ENCODE measurements at regions not wholly inside any gene's neighbourhood (a gene's known extent, or its start where the extent isn't known, plus 50 kb on each side); places are given as distances from the start of the nearest gene placed in this dataset.
"Not testable (repeated sequence)": the region's sequence is repeated elsewhere in the genome, so short reads cannot be mapped to it uniquely, and the experiment has no call there.

DNA sequence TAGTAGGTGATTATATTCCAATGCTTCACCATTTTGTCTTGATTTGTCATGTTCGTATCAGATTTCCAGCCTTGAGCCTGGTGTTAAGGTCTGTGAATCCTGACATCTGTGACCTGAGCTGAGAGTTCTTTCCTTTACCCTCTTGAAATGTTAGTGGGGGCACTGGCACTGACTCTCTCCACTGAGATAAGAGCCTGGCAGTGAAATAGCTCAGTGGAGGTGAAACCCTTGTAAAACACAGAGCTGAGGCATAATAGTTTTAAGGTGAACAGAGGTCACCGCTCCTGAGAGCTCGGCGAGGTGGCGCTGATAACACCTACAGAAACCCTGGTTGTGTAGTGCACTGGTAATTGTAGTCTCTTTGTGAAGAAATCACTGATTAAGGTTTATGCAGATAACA lies 748.2 kb downstream of the DIAPH3 start:
- no peaks in the 10 kb centered on the region; the same call in 1 of the 2 replicates for H3K36me3 ChIP-seq (ENCODE audit: control insufficient read depth, insufficient read depth, low read length)

DNA sequence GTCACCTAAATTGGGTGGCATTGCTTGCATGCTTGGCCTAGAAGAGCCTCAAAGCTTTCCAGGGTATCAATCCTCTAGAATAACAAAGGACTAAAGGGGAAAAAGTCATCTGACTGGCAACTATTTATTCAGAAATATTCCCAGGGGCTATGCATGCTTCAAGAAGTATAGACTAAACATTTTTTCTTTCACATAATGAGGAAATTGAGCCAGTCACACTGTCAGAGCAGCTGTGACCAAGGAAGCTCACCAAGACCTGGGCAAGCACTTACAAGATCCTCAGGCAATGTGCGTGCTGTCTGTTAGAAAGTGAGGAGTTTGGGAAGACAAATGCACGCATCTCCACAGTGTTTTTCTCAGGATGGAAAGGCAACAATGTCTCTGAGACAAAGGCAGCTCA lies 747.2 kb downstream of the DIAPH3 start:
- H3K4me1 ChIP-seq (ENCODE audit: control insufficient read depth, insufficient read depth, low read length) = peaks cover 15% of the 10 kb centered on the region
- H3K9me3 ChIP-seq (ENCODE audit: control insufficient read depth, insufficient read depth, low read depth, low read length) = peaks cover 3% of the 10 kb centered on the region; the same call in 1 of the 2 replicates
- no peak overlapping the region for H3K9ac ChIP-seq (ENCODE audit: low read length)
- no peaks in the 10 kb centered on the region for H3K27me3 ChIP-seq (ENCODE audit: control insufficient read depth, insufficient read depth, low read length)
- H3K27ac ChIP-seq (ENCODE audit: low read depth, low read length) = no peak overlapping the region
- no peaks in the 10 kb centered on the region for H3K36me3 ChIP-seq (ENCODE audit: control insufficient read depth, insufficient read depth, low read length)
- H3K4me3 ChIP-seq (ENCODE audit: low read depth, low read length) = no peak overlapping the region

More for the DNA sequence above, 748.2 kb downstream of the DIAPH3 start:
- Histone ChIP-seq H3K4me3 (ENCODE audit: low read depth, low read length) (no peak overlapping the region), H3K27ac (ENCODE audit: low read depth, low read length) (no peak overlapping the region), H3K4me1 (ENCODE audit: control insufficient read depth, insufficient read depth, low read length) (peaks cover 15% of the 10 kb centered on the region), H3K9me3 (ENCODE audit: control insufficient read depth, insufficient read depth, low read depth, low read length) (peaks cover 9% of the 10 kb centered on the region; the same call in 1 of the 2 replicates), H3K27me3 (ENCODE audit: control insufficient read depth, insufficient read depth, low read length) (no peaks in the 10 kb centered on the region), H3K9ac (ENCODE audit: low read length) (no peak overlapping the region)

DNA sequence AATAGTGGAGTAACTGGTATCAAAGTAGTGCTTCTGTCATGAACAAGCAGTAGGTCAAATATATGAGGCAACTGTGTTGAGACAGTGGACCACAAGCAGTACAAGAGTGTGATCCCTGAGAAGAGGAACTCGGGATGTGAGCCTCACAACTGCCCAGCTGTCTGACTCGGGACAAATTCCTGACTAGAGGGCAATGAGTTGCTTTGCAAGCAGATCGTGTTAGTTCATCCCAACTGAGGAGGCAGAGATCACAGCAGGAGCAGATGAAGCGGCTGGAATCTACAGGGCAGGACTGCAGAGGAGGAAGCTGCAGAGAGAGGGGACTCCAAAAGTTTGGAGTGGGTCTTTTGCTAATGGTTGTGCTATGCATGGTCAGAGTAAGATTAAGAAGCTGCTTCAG lies 741.1 kb downstream of the DIAPH3 start:
- Histone ChIP-seq H3K36me3 (ENCODE audit: control insufficient read depth, insufficient read depth, low read length) (no peaks in the 10 kb centered on the region), H3K9me3 (ENCODE audit: control insufficient read depth, insufficient read depth, low read depth, low read length) (peaks cover 3% of the 10 kb centered on the region; the same call in 1 of the 2 replicates), H3K27ac (ENCODE audit: low read depth, low read length) (no peak overlapping the region), H3K27me3 (ENCODE audit: control insufficient read depth, insufficient read depth, low read length) (no peaks in the 10 kb centered on the region), H3K4me1 (ENCODE audit: control insufficient read depth, insufficient read depth, low read length) (peaks cover 10% of the 10 kb centered on the region), H3K4me3 (ENCODE audit: low read depth, low read length) (no peak overlapping the region), H3K9ac (ENCODE audit: low read length) (no peak overlapping the region)

- Histone ChIP-seq H3K36me3 (ENCODE audit: control insufficient read depth, insufficient read depth, low read length) (no peaks in the 10 kb centered on the region), H3K27ac (ENCODE audit: low read depth, low read length) (no peak overlapping the region), H3K4me1 (ENCODE audit: control insufficient read depth, insufficient read depth, low read length) (peaks cover 10% of the 10 kb centered on the region), H3K9me3 (ENCODE audit: control insufficient read depth, insufficient read depth, low read depth, low read length) (peaks cover 3% of the 10 kb centered on the region; the same call in 1 of the 2 replicates), H3K9ac (ENCODE audit: low read length) (no peak overlapping the region), H3K27me3 (ENCODE audit: control insufficient read depth, insufficient read depth, low read length) (no peaks in the 10 kb centered on the region), H3K4me3 (ENCODE audit: low read depth, low read length) (no peak overlapping the region)
Observed at GRCh38 chr13:59423708-59424340, 739.9 kb downstream of the DIAPH3 start.

DNA sequence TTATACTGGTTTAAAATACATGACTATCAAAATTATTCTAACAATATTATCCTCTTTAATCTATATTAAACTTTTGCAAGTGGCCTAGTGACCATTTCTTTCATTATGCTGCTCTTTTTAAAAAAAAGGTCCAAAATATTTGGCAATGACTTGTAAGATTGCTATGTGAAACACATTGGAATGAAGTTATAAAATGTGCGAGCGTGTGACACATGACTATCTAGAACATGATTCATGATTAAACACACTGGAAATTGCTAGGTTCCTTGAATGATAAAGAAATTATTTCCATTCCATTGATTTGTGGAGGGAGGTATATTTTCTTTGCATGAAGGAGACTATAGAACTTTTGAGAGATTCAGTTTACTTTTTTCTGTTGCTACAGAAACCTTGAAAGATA lies 739.1 kb downstream of the DIAPH3 start:
- Histone ChIP-seq H3K9ac (ENCODE audit: low read length) (no peak overlapping the region), H3K9me3 (ENCODE audit: control insufficient read depth, insufficient read depth, low read depth, low read length) (peaks cover 3% of the 10 kb centered on the region; the same call in 1 of the 2 replicates), H3K4me1 (ENCODE audit: control insufficient read depth, insufficient read depth, low read length) (peaks cover 10% of the 10 kb centered on the region), H3K27ac (ENCODE audit: low read depth, low read length) (no peak overlapping the region), H3K27me3 (ENCODE audit: control insufficient read depth, insufficient read depth, low read length) (no peaks in the 10 kb centered on the region), H3K4me3 (ENCODE audit: low read depth, low read length) (no peak overlapping the region), H3K36me3 (ENCODE audit: control insufficient read depth, insufficient read depth, low read length) (no peaks in the 10 kb centered on the region)

DNA sequence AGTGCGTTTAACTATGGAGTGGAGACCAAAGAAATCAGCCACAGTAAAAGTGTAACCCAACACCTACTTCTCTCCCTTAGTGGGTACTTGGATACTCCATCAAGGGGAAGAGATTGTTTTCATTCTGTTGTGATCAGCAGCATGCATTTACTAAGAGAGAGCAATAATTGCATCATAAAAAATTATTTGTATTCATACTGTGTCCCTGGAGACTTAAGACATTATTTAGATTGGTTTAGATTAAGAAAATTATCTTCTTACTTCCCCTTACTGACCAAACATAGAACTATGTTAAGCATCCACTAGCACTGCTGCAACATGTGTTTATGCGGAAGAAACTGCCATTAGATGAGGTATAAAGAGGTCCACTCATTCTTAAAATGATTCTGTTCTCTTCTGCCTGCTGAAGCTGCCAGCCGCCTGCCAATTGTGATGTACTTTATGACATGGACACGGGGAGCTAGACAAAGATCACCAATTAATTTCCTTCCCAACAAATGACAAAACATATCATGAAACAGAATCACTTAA lies 738.5 kb downstream of the DIAPH3 start:
- no peak overlapping the region for H3K27ac ChIP-seq (ENCODE audit: low read depth, low read length)

GRCh38 chr13:59435024-59435423 lies 728.7 kb downstream of the DIAPH3 start:
- Histone ChIP-seq H3K4me3 (ENCODE audit: low read depth, low read length) (no peak overlapping the region), H3K36me3 (ENCODE audit: control insufficient read depth, insufficient read depth, low read length) (no peaks in the 10 kb centered on the region), H3K27ac (ENCODE audit: low read depth, low read length) (no peak overlapping the region), H3K9me3 (ENCODE audit: control insufficient read depth, insufficient read depth, low read depth, low read length) (peaks cover 26% of the 10 kb centered on the region), H3K9ac (ENCODE audit: low read length) (no peak overlapping the region), H3K27me3 (ENCODE audit: control insufficient read depth, insufficient read depth, low read length) (no peaks in the 10 kb centered on the region), H3K4me1 (ENCODE audit: control insufficient read depth, insufficient read depth, low read length) (no peaks in the 10 kb centered on the region)

More for the DNA sequence above, 738.5 kb downstream of the DIAPH3 start:
- H3K27me3 ChIP-seq (ENCODE audit: control insufficient read depth, insufficient read depth, low read length) = no peaks in the 10 kb centered on the region
- H3K4me3 ChIP-seq (ENCODE audit: low read depth, low read length) = no peak overlapping the region
- no peaks in the 10 kb centered on the region for H3K36me3 ChIP-seq (ENCODE audit: control insufficient read depth, insufficient read depth, low read length)
- peaks cover 1% of the 10 kb centered on the region; the same call in 1 of the 2 replicates for H3K9me3 ChIP-seq (ENCODE audit: control insufficient read depth, insufficient read depth, low read depth, low read length)
- H3K4me1 ChIP-seq (ENCODE audit: control insufficient read depth, insufficient read depth, low read length) = peaks cover 10% of the 10 kb centered on the region
- H3K9ac ChIP-seq (ENCODE audit: low read length) = no peak overlapping the region

- H3K4me3 ChIP-seq (ENCODE audit: low read depth, low read length) = no peak overlapping the region
- peaks cover 20% of the 10 kb centered on the region for H3K9me3 ChIP-seq (ENCODE audit: control insufficient read depth, insufficient read depth, low read depth, low read length)
- H3K4me1 ChIP-seq (ENCODE audit: control insufficient read depth, insufficient read depth, low read length) = peaks cover 8% of the 10 kb centered on the region
- no peak overlapping the region for H3K27ac ChIP-seq (ENCODE audit: low read depth, low read length)
- H3K36me3 ChIP-seq (ENCODE audit: control insufficient read depth, insufficient read depth, low read length) = no peaks in the 10 kb centered on the region
- no peaks in the 10 kb centered on the region for H3K27me3 ChIP-seq (ENCODE audit: control insufficient read depth, insufficient read depth, low read length)
- H3K9ac ChIP-seq (ENCODE audit: low read length) = no peak overlapping the region
Observed at GRCh38 chr13:59437544-59438301, 726.0 kb downstream of the DIAPH3 start.

DNA sequence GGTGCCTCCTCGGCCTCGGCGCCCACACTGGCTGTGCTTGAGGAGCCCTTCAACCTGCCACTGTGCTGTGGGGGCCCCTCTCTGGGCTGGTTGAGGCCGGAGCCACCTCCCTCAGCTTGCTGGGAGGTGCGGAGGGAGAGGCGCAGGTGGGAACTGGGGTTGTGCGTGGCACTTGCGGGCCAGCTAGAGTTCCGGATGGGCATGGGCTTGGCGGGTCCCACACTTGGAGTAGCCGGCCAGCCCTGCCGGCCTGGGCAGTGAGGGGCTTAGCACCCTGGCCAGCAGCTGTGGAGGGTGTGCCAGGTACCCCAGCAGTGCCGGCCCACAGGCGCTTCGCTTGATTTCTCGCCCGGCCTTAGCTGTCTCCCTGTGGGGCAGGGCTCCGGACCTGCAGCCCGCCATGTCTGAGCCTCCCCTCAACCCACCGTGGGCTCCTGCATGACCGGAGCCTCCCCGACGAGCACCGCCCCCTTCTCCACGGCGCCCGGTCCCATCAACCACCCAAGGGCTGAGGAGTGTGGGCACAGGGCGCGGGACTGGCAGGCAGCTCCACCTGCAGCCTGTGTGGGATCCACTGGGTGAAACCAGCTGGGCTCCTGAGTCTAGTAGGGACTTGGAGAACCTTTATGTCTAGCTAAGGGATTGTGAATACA lies 723.8 kb downstream of the DIAPH3 start:
- peaks cover 10% of the 10 kb centered on the region for H3K9me3 ChIP-seq (ENCODE audit: control insufficient read depth, insufficient read depth, low read depth, low read length)
- H3K9ac ChIP-seq (ENCODE audit: low read length) = no peak overlapping the region
- H3K27ac ChIP-seq (ENCODE audit: low read depth, low read length) = no peak overlapping the region
- no peak overlapping the region for H3K4me3 ChIP-seq (ENCODE audit: low read depth, low read length)
- peaks cover 17% of the 10 kb centered on the region for H3K4me1 ChIP-seq (ENCODE audit: control insufficient read depth, insufficient read depth, low read length)
- no peaks in the 10 kb centered on the region for H3K27me3 ChIP-seq (ENCODE audit: control insufficient read depth, insufficient read depth, low read length)
- no peaks in the 10 kb centered on the region for H3K36me3 ChIP-seq (ENCODE audit: control insufficient read depth, insufficient read depth, low read length)

DNA sequence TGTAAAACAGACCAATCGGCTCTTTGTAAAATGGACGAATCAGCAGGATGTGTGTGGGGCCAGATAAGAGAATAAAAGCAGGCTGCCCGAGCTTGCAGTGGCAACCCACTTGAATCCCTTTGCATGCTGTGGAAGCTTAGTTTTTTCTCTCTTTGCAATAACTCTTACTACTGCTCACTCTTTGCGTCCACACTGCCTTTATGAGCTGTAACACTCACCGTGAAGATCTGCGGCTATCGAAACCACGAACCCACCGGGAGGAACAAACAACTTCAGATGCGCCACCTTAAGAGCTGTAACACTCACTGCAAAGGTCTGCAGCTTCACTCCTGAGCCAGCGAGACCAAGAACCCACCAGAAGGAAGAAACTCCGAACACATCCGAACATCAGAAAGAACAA lies 722.7 kb downstream of the DIAPH3 start:
- H3K27ac ChIP-seq (ENCODE audit: low read depth, low read length); H3K9ac ChIP-seq (ENCODE audit: low read length); H3K9me3 ChIP-seq (ENCODE audit: control insufficient read depth, insufficient read depth, low read depth, low read length); H3K4me3 ChIP-seq (ENCODE audit: low read depth, low read length); H3K27me3 ChIP-seq (ENCODE audit: control insufficient read depth, insufficient read depth, low read length); H3K36me3 ChIP-seq (ENCODE audit: control insufficient read depth, insufficient read depth, low read length): not testable (repeated sequence)
- peaks cover 25% of the 10 kb centered on the region for H3K4me1 ChIP-seq (ENCODE audit: control insufficient read depth, insufficient read depth, low read length)
